ENCODE measurements at regions not wholly inside any gene's neighbourhood (a gene's known extent, or its start where the extent isn't known, plus 50 kb on each side); places are given as distances from the start of the nearest gene placed in this dataset.

GRCh38 chr16:82236875-82237274 lies 66.9 kb upstream of the MPHOSPH6 start (continued):
- no peak for TF ChIP-seq RNF2 (IDR thresholded peaks at IDR 0.05; ENCODE audit: borderline replicate concordance, low read depth, low read length, missing control alignments, poor library complexity, severe bottlenecking)
- no peak for TF ChIP-seq SAP30 (IDR thresholded peaks at IDR 0.05; ENCODE audit: insufficient read depth, insufficient replicate concordance, low read length)
- no peak for TF ChIP-seq JUND (IDR thresholded peaks at IDR 0.05; ENCODE audit: low read length)
- TF ChIP-seq CBX8 (IDR thresholded peaks at IDR 0.05; ENCODE audit: borderline replicate concordance, low read depth, low read length) = no peak
- TF ChIP-seq TCF12 (IDR thresholded peaks at IDR 0.05; ENCODE audit: low read depth, low read length) = no peak
- no peak for TF ChIP-seq EZH2 (IDR thresholded peaks at IDR 0.05; ENCODE audit: low read depth, low read length, severe bottlenecking)
- TF ChIP-seq POLR2A (IDR thresholded peaks at IDR 0.05; ENCODE audit: control extremely low read depth in 1 of 2, low read depth in 2 of 2, low read length in 2 of 2) = no peak
- no peak for TF ChIP-seq YY1 (IDR thresholded peaks at IDR 0.05; ENCODE audit: low read depth, low read length)

Data from H1 (cell line).